Amygdala (tissue), 56 donors: ENCODE measurements at regions not wholly inside any gene's neighbourhood (a gene's known extent, or its start where the extent isn't known, plus 50 kb on each side); places are given as distances from the start of the nearest gene placed in this dataset.
"Not testable (repeated sequence)": the region's sequence is repeated elsewhere in the genome, so short reads cannot be mapped to it uniquely, and the experiment has no call there.

Source experiments
- DNase-seq, 56 donors: peaks; one replicate each; lab custom pipeline; 2025; lab: John Stamatoyannopoulos, UW

- DNase-seq, result no peak
Observed at GRCh38 chr11:28793282-28793738, 685.1 kb downstream of the METTL15 start.

DNA sequence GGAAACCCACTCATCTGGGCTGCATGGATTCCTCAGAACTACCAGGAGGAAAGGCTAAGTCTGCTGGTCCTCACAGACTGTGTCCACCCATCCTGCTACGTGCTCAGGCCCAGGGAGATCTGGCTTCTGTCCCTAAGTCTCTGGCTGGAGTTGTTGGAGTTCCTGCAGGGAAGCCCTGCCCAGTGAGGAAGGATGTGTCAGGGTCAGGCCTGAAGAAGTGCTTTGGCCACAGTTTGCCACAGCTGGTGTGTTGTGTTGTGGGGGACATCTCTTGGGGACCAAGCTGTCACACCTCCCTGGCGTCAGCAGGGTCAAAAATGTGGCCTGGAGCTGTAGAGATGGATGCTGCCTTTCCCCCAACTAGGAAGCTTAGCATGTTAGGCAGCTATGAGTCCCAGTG, 684.7 kb downstream of the METTL15 start:
- DNase-seq, result no peak

DNA sequence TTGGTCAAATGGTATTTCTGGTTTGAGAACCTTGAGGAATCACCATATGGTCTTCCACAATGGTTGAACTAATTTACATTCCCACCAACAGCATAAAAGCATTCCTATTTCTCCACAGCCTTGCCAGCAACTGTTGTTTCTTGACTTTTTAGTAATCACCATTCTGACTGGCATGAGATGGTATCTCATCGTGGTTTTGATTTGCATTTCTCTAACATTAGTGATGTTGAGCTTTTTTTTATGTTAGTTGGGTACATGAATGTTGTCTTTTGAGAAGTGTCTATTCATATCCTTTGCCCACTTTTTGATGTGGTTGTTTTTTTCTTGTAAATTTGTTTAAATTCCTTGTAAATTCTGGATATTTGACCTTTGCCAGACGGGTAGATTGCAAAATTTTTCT, 679.7 kb downstream of the METTL15 start:
- DNase-seq, result not testable (repeated sequence)

- no peak for DNase-seq
Observed at GRCh38 chr11:28777126-28777525, 668.9 kb downstream of the METTL15 start.

GRCh38 chr11:28773606-28774005, 665.4 kb downstream of the METTL15 start:
- no peak for DNase-seq

- DNase-seq, result no peak
Observed at GRCh38 chr11:28770806-28771205, 662.6 kb downstream of the METTL15 start.

GRCh38 chr11:28767574-28767973, 659.4 kb downstream of the METTL15 start:
- DNase-seq, result no peak

DNA sequence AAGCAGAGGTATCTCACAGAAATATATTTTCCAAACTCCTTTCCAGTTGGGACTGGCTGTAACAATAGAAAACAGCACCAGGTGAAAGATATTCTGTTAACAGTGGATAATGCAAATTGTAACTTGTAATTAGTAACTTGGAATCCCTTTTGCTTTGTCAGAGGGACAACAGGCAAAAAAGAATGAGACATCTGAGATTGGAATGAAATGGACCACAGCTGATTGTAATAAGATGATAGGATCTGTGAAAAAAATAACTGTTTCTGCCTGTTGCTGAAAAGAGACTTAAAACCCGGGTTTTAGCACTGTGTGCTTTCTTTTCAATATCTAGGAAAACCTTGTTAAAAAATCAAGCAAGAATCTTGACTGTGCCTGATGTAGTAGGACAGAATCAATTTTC, 655.7 kb downstream of the METTL15 start:
- DNase-seq, result no peak

GRCh38 chr11:28763151-28763550, 655.0 kb downstream of the METTL15 start:
- DNase-seq, result no peak

- DNase-seq, result no peak
Observed at GRCh38 chr11:28760676-28761390, 652.6 kb downstream of the METTL15 start.

- DNase-seq, result no peak
Observed at GRCh38 chr11:28759311-28759710, 651.1 kb downstream of the METTL15 start.

DNA sequence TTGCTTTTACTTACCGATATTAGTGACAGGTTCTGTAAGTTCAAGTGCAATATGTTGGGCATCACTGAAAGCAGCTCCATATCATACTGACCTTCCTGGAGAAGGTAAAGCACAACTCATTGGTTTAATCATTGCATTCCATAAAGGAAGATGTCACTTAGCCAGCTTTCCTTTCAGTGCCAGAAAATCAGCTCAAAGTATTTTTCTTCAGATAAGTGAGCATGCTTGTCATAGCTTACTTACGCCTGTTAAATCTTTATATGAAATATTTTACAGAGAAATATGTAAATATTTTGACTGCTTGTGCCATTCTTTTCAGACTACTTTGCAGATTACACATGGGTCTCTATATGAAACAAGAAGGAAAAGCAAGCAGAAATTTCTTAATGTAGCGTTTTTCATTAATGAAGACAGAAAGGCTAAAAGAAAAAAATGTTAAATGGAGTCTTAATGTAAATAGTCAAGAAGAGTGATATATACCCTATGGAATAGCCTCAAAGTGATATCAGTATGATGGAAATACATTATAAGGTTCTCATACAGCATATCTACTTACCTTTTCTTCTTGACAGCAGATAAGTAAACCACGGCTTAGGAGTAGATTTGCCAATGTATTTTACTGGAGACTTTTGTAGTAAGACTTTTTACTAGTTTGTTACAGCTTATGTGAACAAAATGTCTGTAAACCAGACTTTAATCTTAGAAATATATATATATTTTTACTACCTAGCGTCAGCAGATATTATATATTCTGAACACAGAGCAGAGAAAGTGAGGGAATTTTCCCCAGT, 649.7 kb downstream of the METTL15 start:
- no peak for DNase-seq

GRCh38 chr11:28756977-28757376, 648.8 kb downstream of the METTL15 start:
- no peak for DNase-seq

GRCh38 chr11:28743061-28743550, 634.9 kb downstream of the METTL15 start:
- DNase-seq, result no peak

- DNase-seq, result no peak
Observed at GRCh38 chr11:28739489-28740280, 631.5 kb downstream of the METTL15 start.

DNA sequence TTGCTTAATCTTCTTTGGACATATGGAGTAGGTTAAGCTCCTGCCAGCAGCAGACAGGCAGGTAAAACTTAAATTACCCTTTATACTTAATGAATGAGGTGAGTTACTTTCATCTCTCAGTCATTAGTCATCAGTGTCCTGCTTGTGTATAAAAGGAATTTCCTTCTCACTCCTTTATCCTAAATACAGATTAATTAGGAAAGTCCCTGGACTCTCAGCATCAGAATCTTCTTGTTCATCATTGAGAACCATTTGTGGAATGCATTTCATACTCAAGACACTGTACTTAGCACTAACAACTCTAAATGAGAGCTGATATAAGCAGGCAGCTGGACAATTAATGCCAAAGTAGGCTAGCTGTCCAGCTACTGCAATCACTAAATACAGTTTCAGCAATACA, 630.4 kb downstream of the METTL15 start:
- DNase-seq, result no peak

- DNase-seq, result no peak
Observed at GRCh38 chr11:28736256-28736655, 628.1 kb downstream of the METTL15 start.

- no peak for DNase-seq
Observed at GRCh38 chr11:28735511-28735910, 627.3 kb downstream of the METTL15 start.

DNA sequence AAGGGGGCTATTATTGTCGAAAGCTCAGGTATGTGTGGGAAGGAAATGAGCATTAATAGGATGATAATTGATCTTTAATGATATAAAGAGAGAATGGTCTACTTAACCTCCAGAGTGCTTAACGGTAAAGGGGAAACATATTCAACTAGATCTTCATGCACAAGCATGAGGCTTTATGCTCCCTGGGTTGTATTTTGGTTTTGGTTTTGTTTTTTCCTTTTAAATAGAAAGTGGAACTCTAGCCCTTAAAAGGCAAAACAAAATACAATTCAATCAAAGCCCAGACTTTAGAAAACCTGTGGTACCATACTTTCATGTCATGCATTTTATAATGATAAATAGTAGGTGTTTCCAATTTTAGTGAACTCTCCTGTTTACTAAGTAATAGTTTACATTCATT, 622.7 kb downstream of the METTL15 start:
- no peak for DNase-seq

DNA sequence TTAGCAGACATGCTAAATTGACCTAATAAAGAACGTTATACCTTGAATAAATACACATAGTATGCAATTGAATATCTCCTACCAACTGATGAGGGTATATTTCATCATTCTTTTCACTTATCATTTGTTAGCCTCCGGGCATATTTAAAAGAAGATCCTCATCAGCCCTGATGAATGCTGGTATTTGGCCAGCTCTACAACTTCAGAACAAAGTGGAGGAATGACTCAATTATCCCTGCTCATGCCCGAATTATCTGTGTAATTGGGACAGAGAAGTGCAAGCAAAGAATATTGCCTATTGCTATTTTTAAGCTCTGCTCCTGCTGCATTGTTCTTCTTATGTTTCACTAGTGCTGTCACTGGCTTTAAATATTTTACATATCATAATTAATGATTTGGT, 622.1 kb downstream of the METTL15 start:
- DNase-seq, result no peak

DNA sequence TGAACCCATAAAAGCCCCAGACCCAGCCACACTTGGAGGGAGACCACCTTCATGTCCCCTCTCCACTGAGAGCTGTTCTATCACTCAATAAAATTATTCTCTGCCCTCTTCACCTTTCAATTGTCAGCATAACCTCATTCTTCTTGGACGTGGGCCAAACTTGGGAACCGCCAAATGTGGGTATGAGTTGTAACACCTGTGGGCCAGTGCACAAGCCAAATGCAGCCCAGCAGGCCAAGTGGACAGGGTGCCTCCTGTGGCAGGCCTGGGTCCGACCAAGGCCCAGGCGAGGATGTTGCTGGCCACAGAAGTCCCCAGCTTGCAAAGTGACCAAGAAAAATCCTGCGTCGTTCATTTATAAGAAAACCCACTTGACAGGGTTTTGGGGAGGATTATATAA, 621.2 kb downstream of the METTL15 start:
- DNase-seq, result peak in 1 of 56 donors; percentile 1
